ENCODE measurements at regions not wholly inside any gene's neighbourhood (a gene's known extent, or its start where the extent isn't known, plus 50 kb on each side); places are given as distances from the start of the nearest gene placed in this dataset.

- TF ChIP-seq SATB2 (CRISPR knock-in tag; IDR thresholded peaks at IDR 0.05): no peak
- TF ChIP-seq SRSF1 (optimal IDR thresholded peaks at IDR 0.05; ENCODE audit: low read depth, low read length): no peak
- TF ChIP-seq ZNF383 (CRISPR knock-in tag; IDR thresholded peaks at IDR 0.05; ENCODE audit: borderline replicate concordance): no peak
- no peak for TF ChIP-seq NFYB (CRISPR knock-in tag; IDR thresholded peaks at IDR 0.05)
- TF ChIP-seq RERE (CRISPR knock-in tag; IDR thresholded peaks at IDR 0.05; ENCODE audit: low read depth): no peak
- no peak for TF ChIP-seq ZBTB34 (CRISPR knock-in tag; IDR thresholded peaks at IDR 0.05)
- no peak for TF ChIP-seq CHD4 (IDR thresholded peaks at IDR 0.05; ENCODE audit: borderline replicate concordance, low read length)
- TF ChIP-seq SIN3A (IDR thresholded peaks at IDR 0.05; ENCODE audit: borderline replicate concordance, low read depth, low read length): no peak
- no peak for TF ChIP-seq ZNF24 (IDR thresholded peaks at IDR 0.05)
- no peak for TF ChIP-seq CTCF (CRISPR knock-in tag; IDR thresholded peaks at IDR 0.05)
Measured at GRCh38 chr17:14732211-14732610, 431.3 kb downstream of the HS3ST3B1 start.

Measured in HepG2 (cell line).